ENCODE measurements at regions not wholly inside any gene's neighbourhood (a gene's known extent, or its start where the extent isn't known, plus 50 kb on each side); places are given as distances from the start of the nearest gene placed in this dataset.

- Histone ChIP-seq H3K36me3 (no peaks in the 10 kb centered on the region), H3K27ac (no peak overlapping the region), H3K27me3 (peaks cover 0 to 62% (median 15%) of the 10 kb centered on the region in 7 donors), H3K9me3 (no peaks in the 10 kb centered on the region), H3K4me3 (no peak overlapping the region), H3K4me1 (no peaks in the 10 kb centered on the region)
- ATAC-seq: no peak
- 75 to 77% methylated on average over 6 of the region's 6 CpGs for WGBS, 2 donors
- intact Hi-C loops (cut with DNase I): loop anchor here in 1 of 10 donors (10.0 kb wide), 1 partner anchor 55 kb away; no protein-coding TSS in a partner anchor
- TF ChIP-seq, protein P1, sequence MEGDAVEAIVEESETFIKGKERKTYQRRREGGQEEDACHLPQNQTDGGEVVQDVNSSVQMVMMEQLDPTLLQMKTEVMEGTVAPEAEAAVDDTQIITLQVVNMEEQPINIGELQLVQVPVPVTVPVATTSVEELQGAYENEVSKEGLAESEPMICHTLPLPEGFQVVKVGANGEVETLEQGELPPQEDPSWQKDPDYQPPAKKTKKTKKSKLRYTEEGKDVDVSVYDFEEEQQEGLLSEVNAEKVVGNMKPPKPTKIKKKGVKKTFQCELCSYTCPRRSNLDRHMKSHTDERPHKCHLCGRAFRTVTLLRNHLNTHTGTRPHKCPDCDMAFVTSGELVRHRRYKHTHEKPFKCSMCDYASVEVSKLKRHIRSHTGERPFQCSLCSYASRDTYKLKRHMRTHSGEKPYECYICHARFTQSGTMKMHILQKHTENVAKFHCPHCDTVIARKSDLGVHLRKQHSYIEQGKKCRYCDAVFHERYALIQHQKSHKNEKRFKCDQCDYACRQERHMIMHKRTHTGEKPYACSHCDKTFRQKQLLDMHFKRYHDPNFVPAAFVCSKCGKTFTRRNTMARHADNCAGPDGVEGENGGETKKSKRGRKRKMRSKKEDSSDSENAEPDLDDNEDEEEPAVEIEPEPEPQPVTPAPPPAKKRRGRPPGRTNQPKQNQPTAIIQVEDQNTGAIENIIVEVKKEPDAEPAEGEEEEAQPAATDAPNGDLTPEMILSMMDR (IDR thresholded peaks at IDR 0.05): no peak
- DNase-seq: no peak
Measured at GRCh38 chr10:131679926-131680325, 220.9 kb upstream of the PPP2R2D start.

DNA sequence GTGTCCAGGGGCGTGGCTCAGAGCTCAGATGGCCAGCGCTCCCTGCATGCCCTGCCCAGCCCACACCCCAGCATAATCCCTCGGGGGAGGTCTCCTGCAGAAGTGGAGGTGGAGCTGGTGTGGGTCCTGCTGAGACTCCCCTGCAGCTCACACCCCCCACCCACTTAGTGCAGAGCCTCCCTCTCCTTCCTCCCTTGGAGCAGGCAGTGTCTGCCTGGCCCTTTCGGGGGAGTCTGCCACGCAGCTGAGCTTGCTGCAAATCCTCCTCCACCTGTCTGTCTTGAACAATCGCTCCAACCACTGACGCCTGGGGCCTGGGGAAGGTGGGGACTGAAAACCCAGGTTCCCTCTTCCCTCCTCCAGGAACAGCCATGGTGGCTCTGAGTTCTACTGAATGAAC, 219.7 kb upstream of the PPP2R2D start:
- intact Hi-C loops (cut with DNase I): no loop called here
- TF ChIP-seq, protein P1 (IDR thresholded peaks at IDR 0.05): no peak
- no peak for ATAC-seq
- peaks cover 0 to 65% (median 15%) of the 10 kb centered on the region in 7 donors for H3K27me3 ChIP-seq
- WGBS, 2 donors: 37 to 47% methylated on average over 7 of the region's 7 CpGs
- H3K4me3 ChIP-seq: no peak overlapping the region
- H3K27ac ChIP-seq: no peak overlapping the region
- H3K36me3 ChIP-seq: no peaks in the 10 kb centered on the region
- no peaks in the 10 kb centered on the region for H3K4me1 ChIP-seq
- no peak for DNase-seq
- H3K9me3 ChIP-seq: no peaks in the 10 kb centered on the region

DNA sequence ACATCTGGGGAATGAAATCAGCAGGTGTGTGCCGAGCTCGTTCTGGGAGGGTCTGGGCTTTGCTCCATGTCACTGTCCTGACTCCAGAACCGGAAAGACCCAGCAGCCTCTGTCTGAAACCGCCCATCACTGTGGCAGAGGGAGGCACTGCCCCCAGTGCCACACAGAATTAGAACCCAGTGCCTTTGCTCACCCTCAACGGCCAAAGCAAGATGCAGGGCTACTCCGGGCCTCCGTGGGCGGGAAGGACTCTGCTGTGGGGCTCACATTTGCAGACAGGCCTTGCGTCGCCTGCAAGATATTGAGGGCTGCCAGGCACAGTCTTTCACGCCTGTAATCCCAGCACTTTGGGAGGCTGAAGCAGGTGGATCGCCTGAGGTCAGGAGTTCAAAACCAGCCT, 219.2 kb upstream of the PPP2R2D start:
- ATAC-seq: no peak
- WGBS, 2 donors: 81 to 82% methylated on average over 12 of the region's 12 CpGs
- Histone ChIP-seq H3K36me3 (no peaks in the 10 kb centered on the region), H3K4me1 (no peaks in the 10 kb centered on the region), H3K4me3 (no peak overlapping the region), H3K27me3 (peaks cover 0 to 65% (median 12%) of the 10 kb centered on the region in 7 donors), H3K9me3 (no peaks in the 10 kb centered on the region), H3K27ac (no peak overlapping the region)
- DNase-seq: no peak
- TF ChIP-seq, protein P1 (IDR thresholded peaks at IDR 0.05): no peak
- intact Hi-C loops (cut with DNase I): no loop called here

GRCh38 chr10:131682271-131682962, 218.4 kb upstream of the PPP2R2D start:
- Histone ChIP-seq H3K4me1 (no peaks in the 10 kb centered on the region), H3K4me3 (no peak overlapping the region), H3K36me3 (no peaks in the 10 kb centered on the region), H3K27ac (no peak overlapping the region), H3K9me3 (no peaks in the 10 kb centered on the region), H3K27me3 (peaks cover 0 to 61% (median 13%) of the 10 kb centered on the region in 7 donors)
- intact Hi-C loops (cut with DNase I): no loop called here
- no peak for ATAC-seq
- 86% methylated on average over 20 of the region's 20 CpGs for WGBS, 2 donors
- TF ChIP-seq, protein P1 (IDR thresholded peaks at IDR 0.05): no peak
- DNase-seq: no peak

All from heart right ventricle (tissue), 16 donors.